ENCODE measurements at regions not wholly inside any gene's neighbourhood (a gene's known extent, or its start where the extent isn't known, plus 50 kb on each side); places are given as distances from the start of the nearest gene placed in this dataset.

DNA sequence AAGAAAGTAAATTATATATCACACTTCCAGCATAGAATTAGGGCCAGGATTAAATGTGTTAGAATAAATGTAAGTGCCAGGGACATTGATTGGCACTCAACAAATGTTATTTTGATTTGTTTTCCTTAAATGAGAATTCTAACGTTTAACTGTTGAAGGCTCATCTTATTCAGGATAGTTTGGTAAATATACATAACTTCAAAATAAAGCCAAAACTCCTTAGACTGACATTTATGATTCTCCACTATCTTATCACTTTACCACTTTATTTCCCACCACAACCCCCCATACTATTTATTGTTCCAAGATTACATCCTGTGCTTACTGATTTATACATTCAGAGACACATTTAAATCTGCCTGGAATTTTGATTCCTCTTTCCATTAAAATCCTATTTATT is 769.5 kb upstream of the CDH2 start:
- Mint-ChIP-seq H3K36me3 (ENCODE audit: insufficient read depth) (no peaks in the 10 kb centered on the region), H3K27ac (no peak overlapping the region), H3K4me1 (ENCODE audit: low read depth in 2 of 2) (no peaks in the 10 kb centered on the region), H3K4me3 (no peak overlapping the region), H3K9me3 (peaks cover 3 to 6% of the 10 kb centered on the region in 2 donors), H3K27me3 (no peaks in the 10 kb centered on the region)
- no peak for ATAC-seq (replicated peaks)
- no peak for DNase-seq

DNA sequence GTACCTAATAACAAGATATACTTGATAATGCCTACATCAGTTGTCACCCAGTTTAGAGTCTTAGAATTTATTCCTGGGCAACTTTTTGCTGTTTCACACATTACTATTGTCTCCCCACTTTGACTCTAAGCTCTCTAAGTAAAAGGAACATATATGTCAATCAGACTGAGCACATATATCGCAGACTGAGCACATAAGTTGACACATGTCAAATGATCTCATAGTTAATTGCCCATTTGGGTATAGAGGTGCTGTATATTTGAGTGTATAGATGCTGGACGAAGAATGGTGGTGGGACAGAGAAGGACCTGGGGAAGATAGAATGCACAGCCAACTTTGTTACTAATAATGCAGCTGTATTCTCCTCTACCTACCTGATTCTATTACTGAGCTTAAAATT is 746.0 kb upstream of the CDH2 start:
- Mint-ChIP-seq H3K27ac (no peak overlapping the region), H3K9me3 (peaks cover 7 to 9% of the 10 kb centered on the region in 2 donors), H3K4me1 (ENCODE audit: low read depth in 2 of 2) (no peaks in the 10 kb centered on the region), H3K4me3 (no peak overlapping the region), H3K36me3 (ENCODE audit: insufficient read depth) (peaks cover 1% of the 10 kb centered on the region), H3K27me3 (no peaks in the 10 kb centered on the region)
- ATAC-seq (replicated peaks): no peak
- no peak for DNase-seq

GRCh38 chr18:28916456-28916855 is 739.5 kb upstream of the CDH2 start:
- Mint-ChIP-seq H3K4me3 (no peak overlapping the region), H3K9me3 (peaks cover 0 to 7% of the 10 kb centered on the region in 2 donors), H3K27ac (no peak overlapping the region), H3K36me3 (ENCODE audit: insufficient read depth) (no peaks in the 10 kb centered on the region), H3K27me3 (no peaks in the 10 kb centered on the region), H3K4me1 (ENCODE audit: low read depth in 2 of 2) (no peaks in the 10 kb centered on the region)
- no peak for DNase-seq
- no peak for ATAC-seq (replicated peaks)

DNA sequence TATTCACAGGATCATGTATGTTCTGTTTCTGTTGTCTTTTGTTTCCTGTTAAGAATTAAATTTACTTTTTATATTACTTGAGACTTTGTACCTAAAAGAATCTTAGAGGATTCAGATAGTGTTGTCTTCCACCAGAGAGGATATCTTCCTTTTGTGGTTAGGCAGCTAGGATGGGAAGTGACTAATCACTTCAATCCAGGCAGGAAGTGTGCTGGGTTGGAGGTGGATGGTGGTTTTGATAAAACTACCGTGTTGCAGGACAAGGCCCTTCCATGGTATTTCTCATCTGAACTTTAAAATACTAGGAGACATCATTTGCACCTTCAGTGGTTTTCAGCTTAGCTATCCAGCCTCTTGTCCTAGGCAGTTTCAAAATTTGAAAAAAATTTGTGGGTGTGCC is 728.6 kb upstream of the CDH2 start:
- H3K4me3 Mint-ChIP-seq: no peak overlapping the region
- no peak for DNase-seq
- no peaks in the 10 kb centered on the region for H3K4me1 Mint-ChIP-seq (ENCODE audit: low read depth in 2 of 2)
- no peaks in the 10 kb centered on the region for H3K27me3 Mint-ChIP-seq
- H3K9me3 Mint-ChIP-seq: peaks cover 0 to 3% of the 10 kb centered on the region in 2 donors
- peaks cover 3% of the 10 kb centered on the region for H3K36me3 Mint-ChIP-seq (ENCODE audit: insufficient read depth)
- ATAC-seq (replicated peaks): no peak
- no peak overlapping the region for H3K27ac Mint-ChIP-seq

DNA sequence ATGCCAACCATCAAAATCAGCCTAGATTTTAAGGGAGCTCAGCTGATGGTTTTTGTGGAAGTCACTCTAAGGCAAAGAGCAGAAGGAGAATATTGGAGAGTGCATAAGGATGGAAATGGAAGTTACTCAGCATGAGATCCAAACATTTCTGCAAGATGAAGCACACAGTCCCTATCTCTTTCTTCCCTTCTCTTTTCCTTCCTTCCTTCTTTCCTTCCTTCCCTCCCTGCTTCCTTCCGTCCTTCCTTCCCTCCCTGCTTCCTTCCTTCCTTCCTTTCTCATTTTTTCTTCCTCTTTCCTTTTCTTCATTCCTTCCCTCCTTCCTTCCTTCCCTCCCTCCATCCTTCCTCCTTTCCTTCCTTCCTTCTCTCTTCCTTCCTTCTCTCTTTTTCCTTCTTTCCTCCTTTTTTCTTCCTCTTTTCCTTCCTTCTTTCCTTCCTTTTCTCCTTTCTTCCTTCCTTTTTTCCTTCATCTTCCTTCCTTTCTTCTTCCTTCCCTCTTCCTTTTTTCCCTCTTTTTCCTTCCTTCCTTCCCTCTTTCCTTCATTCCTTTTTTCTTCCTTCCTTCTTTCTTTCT is 727.9 kb upstream of the CDH2 start:
- ATAC-seq (replicated peaks) (no peak), DNase-seq (no peak)
- Mint-ChIP-seq H3K36me3 (ENCODE audit: insufficient read depth) (peaks cover 3% of the 10 kb centered on the region), H3K9me3 (peaks cover 0 to 3% of the 10 kb centered on the region in 2 donors), H3K27ac (no peak overlapping the region), H3K4me3 (no peak overlapping the region), H3K27me3 (no peaks in the 10 kb centered on the region), H3K4me1 (ENCODE audit: low read depth in 2 of 2) (no peaks in the 10 kb centered on the region)

GRCh38 chr18:28903306-28903705 is 726.4 kb upstream of the CDH2 start:
- H3K9me3 Mint-ChIP-seq: peaks cover 5 to 7% of the 10 kb centered on the region in 2 donors
- no peak overlapping the region for H3K27ac Mint-ChIP-seq
- DNase-seq: no peak
- H3K4me1 Mint-ChIP-seq (ENCODE audit: low read depth in 2 of 2): no peaks in the 10 kb centered on the region
- ATAC-seq (replicated peaks): no peak
- peaks cover 3% of the 10 kb centered on the region for H3K36me3 Mint-ChIP-seq (ENCODE audit: insufficient read depth)
- no peaks in the 10 kb centered on the region for H3K27me3 Mint-ChIP-seq
- H3K4me3 Mint-ChIP-seq: no peak overlapping the region

- no peak overlapping the region for H3K4me3 Mint-ChIP-seq
- DNase-seq (no peak), ATAC-seq (replicated peaks) (no peak)
- H3K27ac Mint-ChIP-seq: no peak overlapping the region
- H3K4me1 Mint-ChIP-seq (ENCODE audit: low read depth in 2 of 2): no peaks in the 10 kb centered on the region
- peaks cover 3 to 11% of the 10 kb centered on the region in 2 donors for H3K9me3 Mint-ChIP-seq
- no peaks in the 10 kb centered on the region for H3K36me3 Mint-ChIP-seq (ENCODE audit: insufficient read depth)
- no peaks in the 10 kb centered on the region for H3K27me3 Mint-ChIP-seq
These were observed 713.9 kb upstream of the CDH2 start for GRCh38 chr18:28890791-28891190.

GRCh38 chr18:28884304-28884703 is 707.4 kb upstream of the CDH2 start:
- H3K27ac Mint-ChIP-seq: no peak overlapping the region
- peaks cover 0 to 2% of the 10 kb centered on the region in 2 donors for H3K9me3 Mint-ChIP-seq
- no peaks in the 10 kb centered on the region for H3K27me3 Mint-ChIP-seq
- DNase-seq: no peak
- no peak overlapping the region for H3K4me3 Mint-ChIP-seq
- H3K4me1 Mint-ChIP-seq (ENCODE audit: low read depth in 2 of 2): no peaks in the 10 kb centered on the region
- ATAC-seq (replicated peaks): no peak
- H3K36me3 Mint-ChIP-seq (ENCODE audit: insufficient read depth): no peaks in the 10 kb centered on the region

- DNase-seq (no peak), ATAC-seq (replicated peaks) (no peak)
- Mint-ChIP-seq H3K27me3 (no peaks in the 10 kb centered on the region), H3K4me1 (ENCODE audit: low read depth in 2 of 2) (no peaks in the 10 kb centered on the region), H3K4me3 (no peak overlapping the region), H3K36me3 (ENCODE audit: insufficient read depth) (no peaks in the 10 kb centered on the region), H3K27ac (no peak overlapping the region), H3K9me3 (no peaks in the 10 kb centered on the region)
These were observed 703.9 kb upstream of the CDH2 start for GRCh38 chr18:28880856-28881255.

GRCh38 chr18:28875059-28875458 is 698.1 kb upstream of the CDH2 start:
- DNase-seq (no peak), ATAC-seq (replicated peaks) (no peak)
- Mint-ChIP-seq H3K9me3 (peaks cover 0 to 3% of the 10 kb centered on the region in 2 donors), H3K36me3 (ENCODE audit: insufficient read depth) (no peaks in the 10 kb centered on the region), H3K27ac (no peak overlapping the region), H3K4me3 (no peak overlapping the region), H3K27me3 (no peaks in the 10 kb centered on the region), H3K4me1 (ENCODE audit: low read depth in 2 of 2) (no peaks in the 10 kb centered on the region)

- H3K4me3 Mint-ChIP-seq: no peak overlapping the region
- H3K9me3 Mint-ChIP-seq: peaks cover 0 to 7% of the 10 kb centered on the region in 2 donors
- no peak overlapping the region for H3K27ac Mint-ChIP-seq
- H3K4me1 Mint-ChIP-seq (ENCODE audit: low read depth in 2 of 2): no peaks in the 10 kb centered on the region
- no peaks in the 10 kb centered on the region for H3K27me3 Mint-ChIP-seq
- DNase-seq (no peak), ATAC-seq (replicated peaks) (no peak)
- no peaks in the 10 kb centered on the region for H3K36me3 Mint-ChIP-seq (ENCODE audit: insufficient read depth)
These were observed 686.5 kb upstream of the CDH2 start for GRCh38 chr18:28863396-28863795.

DNA sequence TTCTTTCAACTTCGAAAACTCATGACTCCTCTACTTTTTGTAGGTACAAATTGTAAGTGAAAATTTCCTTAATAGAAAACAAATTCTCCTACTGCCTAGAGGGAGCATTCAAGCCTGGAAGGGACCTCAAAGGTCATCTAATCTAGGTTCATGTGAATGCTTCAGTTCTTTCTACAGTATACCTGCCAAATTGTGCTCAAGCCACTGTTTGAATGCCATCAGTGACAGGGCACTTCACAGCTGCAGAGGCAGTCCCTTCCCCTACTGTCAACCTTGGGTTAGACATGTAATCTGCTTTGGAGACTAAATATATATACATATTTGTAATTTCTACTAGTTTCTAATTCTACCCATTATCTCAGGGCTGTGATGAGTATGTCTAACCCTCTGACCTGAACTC is 681.3 kb upstream of the CDH2 start:
- no peak for DNase-seq

DNA sequence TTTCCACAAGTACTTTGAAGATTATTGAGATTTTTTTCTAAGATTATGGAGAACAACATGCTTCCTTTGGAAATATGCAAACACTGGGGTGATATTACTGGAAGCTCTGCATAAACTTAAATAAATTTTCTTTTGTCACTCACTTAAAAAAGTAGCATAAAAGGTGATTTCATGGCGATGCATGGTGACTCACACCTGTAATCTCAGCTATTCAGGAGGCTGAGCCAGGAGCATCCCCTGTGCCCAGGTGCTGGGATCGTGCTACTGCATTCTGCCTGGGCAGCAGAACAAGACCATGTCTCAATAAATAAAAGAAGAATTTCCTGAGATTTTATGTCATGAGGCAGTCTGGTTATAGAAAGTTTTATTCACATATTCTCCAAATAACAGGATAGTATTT is 679.1 kb upstream of the CDH2 start:
- no peak for DNase-seq
- H3K27ac Mint-ChIP-seq: no peak overlapping the region
- no peaks in the 10 kb centered on the region for H3K36me3 Mint-ChIP-seq (ENCODE audit: insufficient read depth)

More for the DNA sequence above, 681.3 kb upstream of the CDH2 start:
- Mint-ChIP-seq H3K4me3 (no peak overlapping the region), H3K27me3 (no peaks in the 10 kb centered on the region), H3K27ac (no peak overlapping the region), H3K4me1 (ENCODE audit: low read depth in 2 of 2) (no peaks in the 10 kb centered on the region), H3K9me3 (peaks cover 0 to 5% of the 10 kb centered on the region in 2 donors), H3K36me3 (ENCODE audit: insufficient read depth) (no peaks in the 10 kb centered on the region)
- no peak for ATAC-seq (replicated peaks)

GRCh38 chr18:28855524-28855923 is 678.6 kb upstream of the CDH2 start:
- H3K4me1 Mint-ChIP-seq (ENCODE audit: low read depth in 2 of 2): no peaks in the 10 kb centered on the region
- H3K4me3 Mint-ChIP-seq: no peak overlapping the region
- no peaks in the 10 kb centered on the region for H3K27me3 Mint-ChIP-seq
- no peaks in the 10 kb centered on the region for H3K36me3 Mint-ChIP-seq (ENCODE audit: insufficient read depth)
- H3K27ac Mint-ChIP-seq: no peak overlapping the region
- DNase-seq (no peak), ATAC-seq (replicated peaks) (no peak)
- peaks cover under 1 to 5% of the 10 kb centered on the region in 2 donors for H3K9me3 Mint-ChIP-seq

More for the DNA sequence above, 679.1 kb upstream of the CDH2 start:
- H3K9me3 Mint-ChIP-seq: peaks cover 0 to 5% of the 10 kb centered on the region in 2 donors
- H3K27me3 Mint-ChIP-seq: no peaks in the 10 kb centered on the region
- no peak for ATAC-seq (replicated peaks)
- no peak overlapping the region for H3K4me3 Mint-ChIP-seq
- no peaks in the 10 kb centered on the region for H3K4me1 Mint-ChIP-seq (ENCODE audit: low read depth in 2 of 2)

GRCh38 chr18:28854964-28855363 is 678.0 kb upstream of the CDH2 start:
- Mint-ChIP-seq H3K27me3 (no peaks in the 10 kb centered on the region), H3K27ac (no peak overlapping the region), H3K9me3 (peaks cover 5 to 6% of the 10 kb centered on the region in 2 donors), H3K36me3 (ENCODE audit: insufficient read depth) (no peaks in the 10 kb centered on the region), H3K4me3 (no peak overlapping the region), H3K4me1 (ENCODE audit: low read depth in 2 of 2) (no peaks in the 10 kb centered on the region)
- ATAC-seq (replicated peaks) (no peak), DNase-seq (no peak)

Measured in effector memory CD8-positive, alpha-beta T cell (primary cell).